DMS153 treated with DMSO at 0.1 percent for 48 hours (cell line): ENCODE measurements at regions not wholly inside any gene's neighbourhood (a gene's known extent, or its start where the extent isn't known, plus 50 kb on each side); places are given as distances from the start of the nearest gene placed in this dataset.

Source experiments
- DNase-seq: peaks from one replicate; lab custom pipeline; 2025; ENCODE audit not compliant: unreplicated experiment; lab: John Stamatoyannopoulos, UW

DNA sequence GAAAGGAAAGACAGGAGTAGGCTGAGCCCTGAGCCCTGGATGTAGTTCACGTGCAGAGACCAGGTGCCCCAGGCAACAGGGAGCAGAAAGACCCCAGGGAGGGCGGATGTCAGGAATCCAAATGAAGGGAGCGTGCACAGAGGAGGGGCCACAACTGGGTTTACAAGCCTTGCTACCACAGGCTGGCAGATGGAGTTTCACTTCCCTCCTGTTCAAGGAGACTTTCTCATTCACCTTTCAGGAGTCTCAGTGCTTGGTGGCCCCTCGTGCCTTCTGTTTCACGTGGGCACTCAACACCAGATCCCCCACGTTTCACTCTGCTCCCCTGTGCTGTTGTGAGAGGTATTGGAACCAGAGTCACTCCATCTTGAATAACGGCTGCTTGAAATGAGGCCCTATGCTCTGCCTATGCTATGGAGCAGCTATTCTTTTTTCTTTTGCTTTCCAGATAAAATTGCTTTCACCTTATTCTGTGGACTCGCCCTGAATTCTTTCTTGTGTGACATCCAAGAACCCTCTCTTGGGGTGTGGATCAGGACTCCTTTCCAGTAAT lies 601.4 kb upstream of the IGFBP3 start:
- no peak for DNase-seq

DNA sequence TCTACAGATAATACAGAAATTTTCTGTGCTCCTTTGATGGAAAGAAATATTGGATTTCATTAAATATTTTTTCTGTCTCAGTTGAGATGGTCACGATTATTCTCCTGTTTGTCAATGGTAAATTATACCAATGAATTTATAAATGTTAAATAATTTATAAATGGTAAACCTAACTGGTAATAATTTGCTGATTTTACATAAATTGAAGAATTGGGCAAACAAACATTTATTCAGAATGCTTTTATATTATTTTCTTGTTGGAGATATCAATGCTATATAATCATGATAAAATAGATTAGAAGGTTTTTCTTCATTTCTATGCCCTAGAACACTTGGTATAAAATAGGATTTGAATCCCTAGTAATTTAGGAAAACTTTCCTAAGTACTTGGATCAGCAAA lies 597.6 kb upstream of the IGFBP3 start:
- DNase-seq = no peak

DNA sequence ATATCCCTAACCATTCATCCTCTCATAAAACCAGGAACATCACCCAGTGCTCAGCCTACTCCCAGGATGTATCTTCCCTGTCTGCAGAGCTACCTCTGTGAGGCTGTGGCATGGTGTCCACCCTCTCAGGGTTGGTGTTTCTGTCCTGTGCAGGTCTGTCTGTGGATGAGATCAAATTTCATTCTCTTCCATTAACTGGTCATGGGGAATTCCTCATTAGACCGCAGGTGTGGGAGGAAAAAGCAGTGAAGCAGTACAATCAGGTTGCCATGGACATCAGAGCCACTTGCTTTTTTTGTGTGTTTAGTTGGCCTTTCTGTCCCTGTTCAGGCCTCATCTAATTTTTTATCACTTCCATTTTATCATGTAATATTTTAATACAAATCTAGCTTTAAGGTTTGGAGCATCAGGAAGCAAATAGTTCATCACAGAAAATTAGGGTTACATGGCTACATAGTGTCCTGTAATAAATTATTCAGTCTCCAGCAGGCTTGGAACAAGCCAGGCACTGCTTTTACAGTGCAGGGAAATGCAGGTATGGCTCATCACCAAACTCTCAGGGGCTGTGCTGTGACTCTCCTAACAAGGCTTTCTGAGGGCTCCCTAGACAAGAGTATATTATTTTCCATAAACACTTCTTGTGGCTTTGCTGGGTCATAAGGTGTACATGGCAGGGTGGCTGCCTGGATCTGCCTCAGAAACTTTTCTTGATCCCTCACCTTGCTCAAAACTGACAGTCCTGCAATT lies 594.9 kb upstream of the IGFBP3 start:
- no peak for DNase-seq

DNA sequence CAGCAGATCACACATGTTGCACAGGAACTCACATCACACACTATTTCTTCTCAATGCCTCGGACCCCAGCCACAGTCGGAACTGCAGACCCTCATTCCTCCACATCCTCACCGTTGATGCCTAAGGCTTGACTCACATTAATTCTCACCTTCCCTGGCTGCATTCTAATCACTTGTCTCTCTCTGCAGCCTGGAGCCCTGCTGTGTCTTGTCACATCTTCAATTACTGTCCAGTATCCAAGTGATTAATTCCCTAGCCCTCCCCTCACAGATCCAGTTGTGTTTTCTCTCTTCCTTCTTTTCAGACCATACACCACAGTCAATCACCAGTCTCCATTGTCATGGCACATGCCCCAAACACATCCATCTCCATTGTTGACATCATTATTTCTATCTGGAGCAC lies 592.4 kb upstream of the IGFBP3 start:
- DNase-seq = no peak

DNA sequence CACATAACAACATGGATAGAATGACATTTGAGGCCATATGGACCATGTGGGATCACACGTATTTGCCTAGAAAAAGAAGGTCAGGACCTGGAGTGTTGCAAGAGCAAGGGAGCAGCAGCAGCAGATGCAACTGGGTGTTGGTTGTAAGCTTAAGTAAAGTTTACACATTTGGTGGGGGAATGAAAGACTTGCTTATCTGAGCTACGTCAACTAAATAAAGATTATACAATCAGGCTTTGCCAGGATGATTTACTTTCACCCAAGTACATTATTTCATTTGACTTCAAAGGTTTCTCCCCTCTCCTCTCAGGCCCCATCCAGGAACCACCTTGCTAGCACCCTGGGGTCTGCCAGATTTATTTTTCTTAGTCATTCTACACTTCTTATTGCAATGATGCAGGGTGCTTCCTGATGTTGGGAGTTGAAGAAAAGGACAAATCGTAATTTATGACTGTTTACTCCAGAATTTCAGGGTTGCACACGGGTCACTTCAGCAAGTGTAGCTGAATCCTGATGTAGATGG lies 591.9 kb upstream of the IGFBP3 start:
- DNase-seq = no peak

DNA sequence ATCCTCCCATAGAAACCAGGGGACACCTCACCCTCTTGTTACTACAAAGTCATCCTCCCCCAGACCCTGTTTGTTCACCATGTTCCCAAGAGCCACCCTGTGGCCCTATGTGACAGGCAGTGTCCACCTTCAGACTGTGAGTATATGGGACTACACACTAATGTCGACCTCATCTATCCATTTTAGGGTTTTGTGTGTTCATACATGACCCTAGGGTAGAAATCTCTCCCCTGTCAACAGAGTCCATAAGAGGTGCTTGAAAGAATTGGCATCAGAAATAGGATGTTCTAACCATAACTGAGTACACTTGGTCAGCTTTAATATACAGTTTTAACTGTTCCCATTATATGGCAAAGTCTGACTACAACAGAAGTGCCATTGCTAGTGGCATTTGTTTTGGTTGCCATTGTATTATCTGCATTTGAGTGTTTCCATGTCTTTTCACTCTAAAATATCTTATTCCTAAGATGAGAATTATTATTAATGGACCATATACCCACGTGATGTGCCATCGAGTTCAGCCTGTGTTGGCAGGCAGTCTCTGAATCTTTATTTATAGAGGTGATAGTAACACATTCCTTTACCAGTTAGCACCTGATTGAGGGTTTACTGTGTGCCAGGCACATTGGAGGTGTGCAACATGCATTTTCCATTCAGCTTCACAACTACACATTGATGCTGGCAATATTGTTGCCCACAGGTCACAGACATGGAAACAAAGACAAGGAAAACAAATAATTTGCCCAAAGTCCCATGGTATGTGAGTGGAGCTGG lies 590.6 kb upstream of the IGFBP3 start:
- DNase-seq = no peak

DNA sequence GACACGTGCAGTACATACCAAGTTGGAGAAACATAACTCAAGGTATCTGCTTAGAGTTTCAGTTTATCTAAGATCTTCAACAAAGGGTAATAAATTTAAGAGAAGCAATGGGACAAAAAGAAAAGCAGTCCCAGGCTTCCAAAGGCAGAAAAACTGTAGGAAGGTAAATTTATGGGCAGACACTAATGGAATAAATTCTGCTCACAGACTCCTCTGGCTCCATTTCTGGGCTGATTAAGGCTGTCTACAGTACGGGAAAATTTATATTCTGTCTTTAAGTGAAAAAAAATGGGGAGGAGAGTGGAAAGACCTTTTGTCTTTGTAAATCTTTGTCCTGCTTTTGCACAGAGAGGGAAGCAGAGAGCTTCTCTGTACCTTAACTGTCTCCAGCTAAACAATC lies 587.5 kb upstream of the IGFBP3 start:
- no peak for DNase-seq

DNA sequence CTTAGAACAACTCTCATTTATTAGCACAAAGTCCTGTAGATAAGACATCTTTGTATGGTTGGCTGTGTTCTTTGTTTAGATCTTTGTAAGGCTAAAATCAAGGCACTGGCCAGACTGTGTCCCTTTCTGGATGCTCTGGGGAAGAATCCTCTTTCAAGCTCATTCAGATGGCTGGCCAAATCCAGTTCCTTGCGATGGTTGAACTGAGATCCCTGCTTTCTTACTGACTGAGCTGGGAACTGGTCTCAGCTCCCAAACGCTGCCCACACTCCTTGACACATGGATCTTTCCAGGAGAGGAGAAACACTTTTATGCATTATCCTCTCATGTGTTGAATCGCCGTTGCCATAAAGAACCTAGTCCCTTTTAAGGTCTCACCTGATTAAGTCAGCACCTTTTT lies 586.5 kb upstream of the IGFBP3 start:
- DNase-seq = no peak

DNA sequence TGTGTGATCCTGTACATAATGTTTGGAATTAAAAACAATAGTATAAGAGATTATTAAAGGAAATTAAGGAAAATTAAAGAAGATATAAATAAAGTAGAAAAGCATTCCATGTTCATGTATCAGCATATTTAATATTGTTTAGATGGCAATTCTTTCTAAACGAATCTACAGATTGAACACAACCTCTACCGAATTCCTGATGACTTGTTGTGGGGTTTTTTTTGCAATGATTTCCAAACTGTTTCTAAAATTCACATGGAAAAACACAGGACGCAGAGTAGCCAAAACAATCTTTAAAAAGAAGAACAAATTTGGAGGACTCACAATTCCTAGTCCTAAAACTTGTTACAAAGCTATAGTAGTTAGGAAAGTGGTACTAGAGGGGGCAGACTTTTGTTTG lies 573.4 kb upstream of the IGFBP3 start:
- no peak for DNase-seq

DNA sequence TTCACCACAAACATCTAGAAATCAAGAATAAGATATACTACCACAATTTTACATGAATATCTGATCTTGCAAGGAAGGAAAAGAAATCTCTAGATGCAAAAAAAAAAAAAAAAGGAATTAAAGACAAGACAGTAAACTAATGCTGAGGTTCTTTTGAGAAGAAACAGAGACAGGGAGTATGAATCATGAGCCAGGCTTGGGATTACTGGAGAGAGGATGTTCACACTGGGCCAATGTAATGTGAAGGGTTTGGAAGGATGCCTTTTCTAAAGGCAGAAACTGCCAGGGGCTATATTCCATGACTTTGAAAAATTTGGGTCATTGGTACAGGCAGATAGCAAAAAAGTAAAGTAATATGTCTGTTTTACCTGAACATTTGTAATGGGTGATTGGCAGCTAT lies 573.0 kb upstream of the IGFBP3 start:
- DNase-seq = no peak

DNA sequence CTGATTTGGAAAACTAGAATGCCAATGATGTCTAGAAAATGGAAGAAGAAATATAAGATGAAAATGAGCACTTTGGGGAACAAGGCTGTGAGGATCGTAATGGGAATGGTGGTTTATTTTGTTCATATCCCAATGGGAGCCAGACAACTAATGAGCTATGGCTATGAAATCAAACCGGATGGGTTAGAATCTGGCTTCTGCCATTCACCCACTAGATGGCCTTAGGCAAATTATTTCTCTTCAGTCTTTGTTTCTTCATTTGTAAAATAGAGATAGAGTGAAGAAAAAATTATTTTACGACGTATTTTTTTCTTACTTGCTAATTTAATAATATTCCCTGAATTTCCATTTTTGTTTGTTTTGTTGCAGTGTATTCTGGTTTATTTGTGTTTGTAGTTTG lies 572.1 kb upstream of the IGFBP3 start:
- DNase-seq = no peak

DNA sequence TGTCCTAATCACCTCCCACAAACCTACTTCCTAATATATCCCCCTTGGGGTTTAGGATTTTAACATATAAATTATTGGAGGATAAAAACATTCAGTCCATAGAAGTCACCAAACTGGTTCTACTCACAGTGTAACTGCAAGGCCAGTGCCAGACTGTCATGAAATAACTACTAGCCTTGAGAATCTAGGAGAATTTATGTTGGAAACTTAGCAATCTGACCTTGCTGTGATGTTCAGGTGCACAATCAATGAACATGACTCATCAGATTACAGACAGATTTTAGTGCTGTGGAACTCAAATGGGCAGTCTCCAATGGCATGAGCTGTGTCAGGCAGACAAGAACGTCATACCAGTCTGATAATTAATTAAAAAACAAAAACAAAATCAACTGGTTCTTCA lies 571.4 kb upstream of the IGFBP3 start:
- DNase-seq = no peak

DNA sequence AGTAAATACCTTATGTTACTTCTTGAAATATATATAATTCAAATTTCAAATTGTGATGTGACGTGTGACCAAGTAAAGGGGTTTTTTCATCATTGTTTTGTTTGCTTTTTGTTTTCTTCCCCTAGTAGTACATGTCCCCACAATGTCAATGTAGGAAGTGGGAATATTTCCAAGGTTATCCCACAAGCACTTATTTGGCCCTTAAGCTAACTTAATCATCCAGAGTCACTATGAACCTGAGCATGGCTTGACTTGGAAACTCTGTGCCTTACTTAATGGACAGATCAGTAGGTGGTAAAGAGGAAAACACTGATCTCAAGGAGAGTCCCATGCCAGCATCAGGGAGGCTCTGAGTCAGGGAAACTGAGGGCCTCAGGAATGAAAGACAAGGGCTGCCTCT lies 569.3 kb upstream of the IGFBP3 start:
- no peak for DNase-seq

DNA sequence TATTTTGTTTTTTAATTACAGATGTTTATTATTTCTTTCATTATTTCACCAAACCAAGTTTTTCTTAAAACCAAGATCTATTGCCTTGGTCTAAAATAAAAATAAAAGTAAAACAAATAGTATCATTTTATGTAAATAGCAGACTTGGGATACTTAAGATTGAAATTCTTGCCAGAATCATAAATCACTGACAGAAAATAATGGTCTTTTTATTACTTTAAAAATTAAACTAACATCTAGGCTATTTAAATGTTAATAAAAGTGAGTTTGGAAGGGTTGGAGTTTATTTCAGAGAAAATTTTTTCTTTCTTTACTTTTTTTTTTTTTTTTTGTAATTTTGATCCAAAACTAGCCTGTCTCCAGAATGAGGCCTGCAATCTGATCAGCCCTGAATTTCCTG lies 568.0 kb upstream of the IGFBP3 start:
- DNase-seq = no peak

DNA sequence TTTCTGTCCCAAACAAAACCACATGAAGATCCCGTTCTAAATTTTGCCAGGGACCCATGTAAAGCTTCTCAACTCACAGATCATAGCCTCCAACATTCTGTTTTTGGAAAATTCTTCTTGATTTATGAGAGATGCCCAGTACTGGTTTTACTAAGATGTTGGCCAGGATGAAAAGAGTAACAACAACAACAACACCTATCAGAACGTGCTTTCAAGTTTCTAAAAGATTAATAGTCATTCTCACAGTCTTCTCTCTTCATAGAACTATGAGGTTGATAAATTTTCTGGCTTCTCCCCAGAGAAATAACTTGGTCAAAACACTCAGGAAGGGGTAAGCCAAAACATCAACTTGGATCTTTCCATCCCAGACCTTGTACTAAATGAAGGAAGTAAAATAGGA lies 567.5 kb upstream of the IGFBP3 start:
- no peak for DNase-seq

DNA sequence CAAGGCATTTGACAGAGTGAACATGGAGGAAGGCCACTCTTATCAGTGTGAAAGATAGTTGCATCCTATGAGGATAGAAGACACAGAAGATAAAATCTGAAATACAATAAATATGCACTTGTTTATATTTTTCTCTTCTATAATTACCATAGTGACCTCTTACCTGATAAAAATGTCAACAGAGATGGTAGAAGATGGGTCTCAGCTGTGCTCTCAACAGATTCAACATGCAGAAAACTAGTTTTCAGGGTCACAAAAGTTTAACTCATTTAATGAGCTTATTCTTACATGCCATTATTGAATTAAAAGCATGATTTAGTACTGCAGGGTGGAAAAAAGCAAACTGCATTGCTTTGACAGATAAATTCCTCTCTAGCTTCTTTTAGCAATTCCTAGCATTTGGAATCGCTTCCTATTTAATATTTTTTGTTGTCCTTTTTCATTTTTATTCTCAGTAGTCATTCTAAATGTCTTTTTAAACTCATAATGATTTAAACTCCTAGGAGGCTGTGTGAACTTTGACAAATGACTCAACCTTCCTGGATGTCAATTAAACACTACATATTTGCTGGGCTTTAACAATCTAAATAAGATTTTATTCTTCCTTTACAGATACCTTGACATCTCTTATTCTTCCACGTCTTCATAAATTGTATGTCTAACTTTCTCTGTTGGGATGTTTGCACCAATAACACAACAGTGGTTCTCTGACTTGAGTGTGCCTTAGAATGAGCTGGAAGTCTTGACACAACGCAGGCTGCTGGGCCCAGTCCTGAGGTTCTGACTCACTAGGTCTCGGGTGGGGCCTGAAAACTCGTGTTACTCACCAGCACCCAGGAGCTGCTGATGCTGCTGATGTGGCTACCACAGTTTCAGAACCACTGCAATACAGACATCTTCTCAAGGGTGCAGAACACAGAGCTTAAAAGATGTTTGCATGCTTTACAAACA lies 565.5 kb upstream of the IGFBP3 start:
- DNase-seq = no peak

DNA sequence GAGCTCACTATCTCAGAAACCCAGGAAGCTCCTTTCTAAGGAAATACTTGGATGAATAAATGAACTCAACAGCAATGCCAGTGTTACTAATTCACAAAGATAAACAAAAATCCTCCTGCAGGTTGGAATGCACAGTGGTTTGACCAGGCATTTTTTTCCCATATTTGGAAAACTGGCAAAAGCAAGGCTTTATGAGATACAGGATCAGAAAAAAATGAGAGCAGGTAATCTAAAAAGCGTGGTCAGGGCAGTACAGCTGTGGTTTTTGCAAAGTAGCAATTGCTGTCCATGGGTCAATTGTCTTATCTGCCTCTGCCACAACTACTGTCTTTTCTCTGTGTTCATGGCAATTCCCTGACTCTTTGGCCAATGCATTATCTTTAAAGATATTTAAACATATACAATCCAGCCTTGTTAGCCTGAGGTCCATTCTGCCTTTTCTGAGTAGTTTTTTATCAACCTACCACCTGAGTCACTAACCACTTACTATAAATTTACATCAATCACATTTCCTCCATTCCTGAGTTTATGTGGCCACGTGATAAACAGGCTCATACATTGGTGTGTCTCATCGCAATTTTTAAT lies 564.5 kb upstream of the IGFBP3 start:
- DNase-seq = no peak

DNA sequence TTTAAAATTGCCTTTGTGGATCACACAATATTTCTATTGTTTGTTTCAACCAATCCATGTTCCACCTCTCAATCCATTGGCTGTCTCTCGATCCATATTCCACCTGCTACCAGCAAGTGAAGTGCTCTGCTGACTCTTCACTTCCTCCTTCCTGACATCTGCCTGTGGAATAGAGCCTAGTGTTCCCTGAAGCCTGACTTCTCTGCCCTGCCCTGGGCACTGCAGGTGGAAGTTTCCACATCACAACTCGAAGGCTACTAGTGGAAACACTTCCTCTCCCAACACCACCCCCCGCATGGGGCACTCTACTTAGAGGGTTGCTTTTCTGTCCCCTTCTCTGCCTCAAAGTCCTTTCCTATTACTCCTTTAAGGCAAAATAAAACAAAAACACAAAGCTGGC lies 563.8 kb upstream of the IGFBP3 start:
- no peak for DNase-seq

DNA sequence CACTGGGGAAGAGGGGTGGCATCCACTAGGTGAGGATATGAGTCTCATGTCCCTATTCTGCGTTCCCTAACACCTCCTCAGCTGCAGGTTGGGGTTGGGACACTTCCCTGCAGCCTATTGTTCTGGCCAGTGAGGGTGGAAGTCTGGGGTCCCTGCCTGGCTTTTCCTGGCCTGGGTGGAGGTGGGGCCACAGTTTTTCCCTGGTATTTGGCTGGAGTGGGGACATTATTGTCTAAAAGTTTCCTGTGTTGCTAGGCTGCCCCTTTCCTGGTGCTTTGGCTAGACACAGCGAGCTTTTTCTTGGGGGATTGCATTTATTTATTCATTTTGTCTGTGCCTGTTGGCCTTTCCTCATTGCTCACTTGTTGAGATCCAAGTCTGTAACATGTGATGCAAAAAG lies 559.5 kb upstream of the IGFBP3 start:
- no peak for DNase-seq

DNA sequence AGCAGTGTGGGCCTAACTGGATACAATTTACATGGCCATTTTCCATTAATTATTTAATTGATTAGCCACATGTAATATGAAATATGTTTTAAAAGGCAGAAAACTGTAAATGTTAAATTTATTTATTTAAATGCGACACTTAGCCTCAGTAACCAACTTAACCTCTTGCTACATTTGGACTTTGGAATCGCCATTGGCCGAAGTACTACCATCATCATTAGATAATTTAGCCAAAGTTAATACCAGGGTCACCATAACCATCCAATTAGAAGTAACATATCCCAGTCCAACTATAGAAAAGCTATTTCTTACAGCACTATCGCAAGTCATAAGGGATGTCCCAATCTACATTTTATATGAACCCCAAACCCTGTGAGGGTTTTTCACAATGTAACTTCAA lies 558.6 kb upstream of the IGFBP3 start:
- DNase-seq = no peak

DNA sequence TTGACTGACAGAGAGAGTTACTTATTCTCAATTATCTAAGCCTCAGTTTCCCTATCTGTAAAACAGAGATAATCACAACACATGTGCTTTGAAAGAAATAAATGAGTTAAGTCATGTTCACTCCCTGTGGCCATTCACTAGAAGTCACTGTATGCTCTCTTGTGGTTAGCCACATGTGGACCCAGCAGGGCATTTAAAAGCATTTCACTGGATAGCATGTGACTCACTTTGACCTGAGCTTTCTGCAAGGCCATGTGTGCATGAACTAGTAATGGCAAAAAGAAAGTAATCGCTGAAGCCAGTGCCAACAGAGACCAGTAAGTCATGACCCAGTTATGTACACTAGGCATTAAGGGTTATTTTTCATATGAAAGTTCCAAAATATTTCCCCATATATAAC lies 557.0 kb upstream of the IGFBP3 start:
- DNase-seq = no peak
